SU-DHL-6 (cell line): ENCODE measurements at regions not wholly inside any gene's neighbourhood (a gene's known extent, or its start where the extent isn't known, plus 50 kb on each side); places are given as distances from the start of the nearest gene placed in this dataset.

Experiments
- CTCF ChIP-seq: fragments of 200-600 bp; sonication (generic); IDR thresholded peaks from one replicate; pipeline ENCODE4 v1.5.1; 2017; ENCODE audit warnings: antibody characterized with exemption, mild to moderate bottlenecking, low read length, moderate library complexity; ENCODE audit not compliant: insufficient read depth, poor library complexity, severe bottlenecking
- EZH2phosphoT487 ChIP-seq: fragments of 200-600 bp; sonication (generic), shearing (Covaris generic); conservative IDR thresholded peaks from 2 replicates; pipeline ENCODE4 v1.6.1; 2018; ENCODE audit warnings: mild to moderate bottlenecking, antibody characterized with exemption, low read length, moderate library complexity, mixed read lengths

- TF ChIP-seq CTCF (no peak), EZH2phosphoT487 (no peak)
These were observed 94.1 kb upstream of the CALM2 start for GRCh38 chr2:47270421-47270820.
